Renal cortex interstitium (tissue), 11 donors: ENCODE measurements at regions not wholly inside any gene's neighbourhood (a gene's known extent, or its start where the extent isn't known, plus 50 kb on each side); places are given as distances from the start of the nearest gene placed in this dataset.

Source experiments
- DNase-seq, 11 donors: peaks; one replicate each; pipeline ENCODE4 v3.0.0-alpha.2; 2013; ENCODE audit warnings: low read depth in 9 of 11, low spot score in 4 of 11; ENCODE audit errors: extremely low read depth in 1 of 11

GRCh38 chr15:77812664-77813063, 180.0 kb upstream of the LINGO1 start:
- no peak for DNase-seq

GRCh38 chr15:77811270-77811669, 178.6 kb upstream of the LINGO1 start:
- no peak for DNase-seq

- DNase-seq = peak in 2 of 11 donors; percentile 19 to 32
Measured at GRCh38 chr15:77810130-77810571, 177.4 kb upstream of the LINGO1 start.

GRCh38 chr15:77808581-77809177, 176.0 kb upstream of the LINGO1 start:
- no peak for DNase-seq

- DNase-seq = no peak
Measured at GRCh38 chr15:77808075-77808474, 175.4 kb upstream of the LINGO1 start.

- no peak for DNase-seq
Measured at GRCh38 chr15:77807611-77808010, 174.9 kb upstream of the LINGO1 start.

- DNase-seq = no peak
Measured at GRCh38 chr15:77807115-77807514, 174.4 kb upstream of the LINGO1 start.

- no peak for DNase-seq
Measured at GRCh38 chr15:77804210-77804609, 171.5 kb upstream of the LINGO1 start.

- no peak for DNase-seq
Measured at GRCh38 chr15:77803487-77803886, 170.8 kb upstream of the LINGO1 start.

- DNase-seq = no peak
Measured at GRCh38 chr15:77800305-77800704, 167.6 kb upstream of the LINGO1 start.

- no peak for DNase-seq
Measured at GRCh38 chr15:77798847-77799246, 166.1 kb upstream of the LINGO1 start.

GRCh38 chr15:77798151-77798835, 165.6 kb upstream of the LINGO1 start:
- DNase-seq = no peak

- DNase-seq = no peak
Measured at GRCh38 chr15:77797270-77797669, 164.6 kb upstream of the LINGO1 start.

GRCh38 chr15:77796046-77796729, 163.5 kb upstream of the LINGO1 start:
- DNase-seq = no peak

GRCh38 chr15:77795446-77795845, 162.7 kb upstream of the LINGO1 start:
- DNase-seq = no peak

GRCh38 chr15:77791941-77792340, 159.2 kb upstream of the LINGO1 start:
- DNase-seq = no peak

GRCh38 chr15:77790481-77790880, 157.8 kb upstream of the LINGO1 start:
- DNase-seq = no peak

- no peak for DNase-seq
Measured at GRCh38 chr15:77786956-77787355, 154.2 kb upstream of the LINGO1 start.

GRCh38 chr15:77786181-77786890, 153.6 kb upstream of the LINGO1 start:
- no peak for DNase-seq
